Activated CD8-positive, alpha-beta T cell treated with anti-CD3 and anti-CD28 coated beads for 36 hours (primary cell): ENCODE measurements at regions not wholly inside any gene's neighbourhood (a gene's known extent, or its start where the extent isn't known, plus 50 kb on each side); places are given as distances from the start of the nearest gene placed in this dataset.

Experiments
- ATAC-seq: fragments of 200-7000 bp; cut with Tn5 transposase; one replicate; pipeline ENCODE4 v1.10.0; 2021; ENCODE audit warnings: mild to moderate bottlenecking, moderate library complexity
- CTCF ChIA-PET: fragments of 350-600 bp; sonication (Branson Sonifier 250); formaldehyde crosslinking; loops from one replicate; lab custom pipeline; 2021; ENCODE audit warnings: antibody characterized with exemption; lab: Charles Lee
- POLR2A ChIA-PET: fragments of 350-600 bp; sonication (Branson Sonifier 250); formaldehyde crosslinking; loops from one replicate; lab custom pipeline; 2021; ENCODE audit warnings: antibody characterized with exemption; lab: Charles Lee
- DNase-seq: peaks from one replicate; pipeline ENCODE4 v3.0.0-alpha.2; 2020
- H3K27ac Mint-ChIP-seq: one replicate; pipeline ENCODE4 v1.8.0; 2021; ENCODE audit warnings: mild to moderate bottlenecking, mixed read lengths
- H3K27me3 Mint-ChIP-seq: one replicate; pipeline ENCODE4 v1.8.0; 2021; ENCODE audit warnings: mixed read lengths
- H3K36me3 Mint-ChIP-seq: one replicate; pipeline ENCODE4 v1.8.0; 2021; ENCODE audit warnings: low read depth, mixed read lengths
- H3K4me1 Mint-ChIP-seq: one replicate; pipeline ENCODE4 v1.8.0; 2021; ENCODE audit warnings: low read depth, mixed read lengths
- H3K4me3 Mint-ChIP-seq: one replicate; pipeline ENCODE4 v1.8.0; 2021; ENCODE audit warnings: mild to moderate bottlenecking, moderate library complexity, mixed read lengths
- H3K9me3 Mint-ChIP-seq: one replicate; pipeline ENCODE4 v1.8.0; 2021; ENCODE audit warnings: mixed read lengths
- intact Hi-C: fragments of 100-400 bp; cut with micrococcal nuclease; formaldehyde crosslinking; loops from one replicate; pipeline ENCODE4 v1.10.0; 2022
- TF ChIP-seq, protein P1 (sequence below): fragments of 200-600 bp; IDR thresholded peaks from one replicate; pipeline ENCODE4 v1.8.0; 2022; ENCODE audit warnings: antibody characterized with exemption, mild to moderate bottlenecking

DNA sequence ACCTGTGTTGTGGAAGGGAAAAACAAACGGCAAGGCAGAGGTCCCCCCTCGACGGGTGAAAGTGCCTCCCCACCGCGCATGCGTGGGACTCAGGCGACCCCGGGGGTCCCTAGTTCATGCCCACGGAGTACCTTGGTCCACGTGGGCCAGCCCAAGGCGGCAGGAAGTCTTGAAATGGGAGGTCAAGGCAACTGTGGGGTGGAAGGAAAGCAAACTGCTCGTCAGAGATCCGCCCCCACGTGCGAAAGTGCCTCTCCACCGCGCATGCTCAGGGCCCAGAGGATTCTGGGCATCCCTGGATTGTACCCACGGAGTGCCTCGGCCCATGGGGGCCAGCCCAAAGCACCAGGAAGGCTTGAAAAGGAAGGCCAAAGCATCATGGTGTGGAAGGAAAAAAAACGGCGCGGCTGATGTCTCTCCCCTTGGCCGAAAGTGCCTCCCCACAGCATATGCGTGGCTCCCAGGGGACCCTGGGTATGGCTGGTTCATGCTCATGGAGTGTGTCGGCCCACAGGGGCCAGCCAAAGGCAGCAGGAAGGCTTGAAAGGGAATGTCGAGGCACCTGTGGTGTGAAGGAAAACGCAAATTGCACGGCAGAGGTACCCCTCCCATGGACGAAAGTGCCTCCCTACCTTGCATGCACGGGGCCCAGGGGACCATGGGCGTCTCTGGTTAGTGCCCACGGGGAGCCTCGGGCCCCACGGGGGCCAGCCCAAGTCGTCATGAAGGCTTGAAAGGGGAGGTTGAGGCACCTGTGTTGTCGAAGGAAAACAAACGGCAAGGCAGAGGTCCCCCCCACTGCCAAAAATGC is 369.7 kb downstream of the ALG10 start:
- CTCF ChIA-PET = no interaction called here
- intact Hi-C loops = no loop called here
- no peak for DNase-seq
- TF ChIP-seq, protein P1, sequence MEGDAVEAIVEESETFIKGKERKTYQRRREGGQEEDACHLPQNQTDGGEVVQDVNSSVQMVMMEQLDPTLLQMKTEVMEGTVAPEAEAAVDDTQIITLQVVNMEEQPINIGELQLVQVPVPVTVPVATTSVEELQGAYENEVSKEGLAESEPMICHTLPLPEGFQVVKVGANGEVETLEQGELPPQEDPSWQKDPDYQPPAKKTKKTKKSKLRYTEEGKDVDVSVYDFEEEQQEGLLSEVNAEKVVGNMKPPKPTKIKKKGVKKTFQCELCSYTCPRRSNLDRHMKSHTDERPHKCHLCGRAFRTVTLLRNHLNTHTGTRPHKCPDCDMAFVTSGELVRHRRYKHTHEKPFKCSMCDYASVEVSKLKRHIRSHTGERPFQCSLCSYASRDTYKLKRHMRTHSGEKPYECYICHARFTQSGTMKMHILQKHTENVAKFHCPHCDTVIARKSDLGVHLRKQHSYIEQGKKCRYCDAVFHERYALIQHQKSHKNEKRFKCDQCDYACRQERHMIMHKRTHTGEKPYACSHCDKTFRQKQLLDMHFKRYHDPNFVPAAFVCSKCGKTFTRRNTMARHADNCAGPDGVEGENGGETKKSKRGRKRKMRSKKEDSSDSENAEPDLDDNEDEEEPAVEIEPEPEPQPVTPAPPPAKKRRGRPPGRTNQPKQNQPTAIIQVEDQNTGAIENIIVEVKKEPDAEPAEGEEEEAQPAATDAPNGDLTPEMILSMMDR = no peak
- Mint-ChIP-seq H3K4me1 (no peaks in the 10 kb centered on the region), H3K27ac (no peak overlapping the region), H3K9me3 (peaks cover 4% of the 10 kb centered on the region), H3K27me3 (no peaks in the 10 kb centered on the region), H3K4me3 (no peak overlapping the region), H3K36me3 (no peaks in the 10 kb centered on the region)
- no peak for ATAC-seq
- POLR2A ChIA-PET = no interaction called here

DNA sequence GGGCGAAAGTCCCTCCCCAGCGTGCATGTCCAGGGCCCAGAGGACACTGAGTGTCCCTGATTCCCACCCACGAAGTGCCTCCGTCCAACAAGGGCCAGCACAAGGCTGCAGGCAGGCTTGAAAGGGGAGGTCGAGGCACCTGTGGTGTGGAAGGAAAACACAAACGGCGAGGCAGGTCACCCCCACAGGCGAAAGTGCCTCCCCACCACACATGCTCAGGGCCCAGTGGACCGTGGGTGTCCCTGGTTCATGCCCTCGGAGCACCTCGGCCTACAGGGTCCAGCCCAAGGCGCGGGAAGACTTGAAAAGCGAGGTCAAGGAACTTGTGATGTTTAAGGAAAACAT is 370.4 kb downstream of the ALG10 start:
- peaks cover 4% of the 10 kb centered on the region for H3K9me3 Mint-ChIP-seq
- POLR2A ChIA-PET = no interaction called here
- TF ChIP-seq, protein P1 = no peak
- H3K27me3 Mint-ChIP-seq = no peaks in the 10 kb centered on the region
- CTCF ChIA-PET = no interaction called here
- DNase-seq (no peak), ATAC-seq (no peak)
- no peaks in the 10 kb centered on the region for H3K36me3 Mint-ChIP-seq
- H3K4me1 Mint-ChIP-seq = no peaks in the 10 kb centered on the region
- intact Hi-C loops = no loop called here
- no peak overlapping the region for H3K27ac Mint-ChIP-seq
- H3K4me3 Mint-ChIP-seq = no peak overlapping the region

GRCh38 chr12:34393086-34393820 is 371.0 kb downstream of the ALG10 start:
- Mint-ChIP-seq H3K36me3 (no peaks in the 10 kb centered on the region), H3K4me3 (no peak overlapping the region), H3K27me3 (no peaks in the 10 kb centered on the region), H3K4me1 (no peaks in the 10 kb centered on the region), H3K27ac (no peak overlapping the region), H3K9me3 (peaks cover 4% of the 10 kb centered on the region)
- no peak for ATAC-seq
- no peak for DNase-seq
- ChIA-PET POLR2A (no interaction called here), CTCF (no interaction called here)
- intact Hi-C loops = no loop called here
- TF ChIP-seq, protein P1 = no peak

- no peak for ATAC-seq
- no peaks in the 10 kb centered on the region for H3K27me3 Mint-ChIP-seq
- intact Hi-C loops = no loop called here
- POLR2A ChIA-PET = no interaction called here
- peaks cover 4% of the 10 kb centered on the region for H3K9me3 Mint-ChIP-seq
- CTCF ChIA-PET = no interaction called here
- DNase-seq = no peak
- no peak overlapping the region for H3K4me3 Mint-ChIP-seq
- H3K36me3 Mint-ChIP-seq = no peaks in the 10 kb centered on the region
- TF ChIP-seq, protein P1 = no peak
- H3K27ac Mint-ChIP-seq = no peak overlapping the region
- no peaks in the 10 kb centered on the region for H3K4me1 Mint-ChIP-seq
Measured at GRCh38 chr12:34393821-34394150, 371.5 kb downstream of the ALG10 start.

DNA sequence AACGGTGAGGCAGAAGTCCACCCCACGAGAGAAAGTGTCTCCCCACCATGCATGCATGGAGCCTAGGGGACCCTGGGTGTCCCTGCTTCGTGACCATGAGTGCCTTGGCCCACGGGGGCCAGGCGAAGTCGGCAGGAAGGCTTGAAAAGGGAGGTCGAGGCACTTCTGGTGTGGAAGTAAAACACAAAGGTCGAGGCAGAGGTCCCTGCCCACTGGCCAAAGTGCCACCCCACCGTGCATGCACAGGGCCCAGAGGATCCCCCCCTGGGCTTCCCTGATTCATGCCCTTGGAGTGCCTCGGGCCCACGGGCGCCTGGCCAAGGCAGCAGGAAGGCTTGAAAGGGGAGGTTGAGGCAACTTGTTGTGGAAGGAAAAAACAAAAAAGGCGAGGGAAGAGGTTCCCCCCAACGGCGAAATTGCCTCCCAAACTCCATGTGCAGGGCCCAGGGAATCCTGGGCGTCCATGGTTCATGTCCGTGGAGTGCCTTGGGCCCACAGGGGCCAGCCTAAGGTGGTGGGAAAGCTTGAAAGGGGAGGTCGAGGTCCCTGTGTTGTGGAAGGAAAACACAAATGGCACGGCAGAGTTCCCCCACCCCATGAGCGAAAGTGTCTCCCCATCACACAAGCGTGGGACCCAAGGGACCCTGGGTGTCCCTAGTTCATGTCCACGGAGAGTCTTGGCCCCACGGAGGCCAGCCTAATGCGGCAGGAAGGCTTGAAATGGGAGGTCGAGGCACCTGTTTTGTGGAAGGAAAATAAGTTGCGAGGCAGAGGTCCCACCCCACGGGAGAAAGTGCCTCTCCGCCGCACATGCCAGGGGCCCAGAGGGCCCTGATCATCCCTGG is 372.1 kb downstream of the ALG10 start:
- peaks cover 4% of the 10 kb centered on the region for H3K9me3 Mint-ChIP-seq
- CTCF ChIA-PET = no interaction called here

More for the DNA sequence above, 372.1 kb downstream of the ALG10 start:
- intact Hi-C loops = no loop called here
- Mint-ChIP-seq H3K36me3 (no peaks in the 10 kb centered on the region), H3K4me1 (no peaks in the 10 kb centered on the region), H3K4me3 (no peak overlapping the region), H3K27me3 (no peaks in the 10 kb centered on the region), H3K27ac (no peak overlapping the region)
- no peak for DNase-seq
- no peak for ATAC-seq
- TF ChIP-seq, protein P1 = no peak
- POLR2A ChIA-PET = no interaction called here
